Astrocyte of the cerebellum (primary cell): ENCODE measurements at regions not wholly inside any gene's neighbourhood (a gene's known extent, or its start where the extent isn't known, plus 50 kb on each side); places are given as distances from the start of the nearest gene placed in this dataset.

Experiments used
- DNase-seq: peaks from one replicate; pipeline ENCODE4 v3.0.0-alpha.2; 2011; ENCODE audit warnings: low read depth
- H3K4me3 ChIP-seq: 2 replicates; pipeline ENCODE4 v1.5.1; 2011; ENCODE audit warnings: mild to moderate bottlenecking, low read depth, low read length, moderate library complexity
- in situ Hi-C: cut with HindIII; loops from 2 replicates; pipeline ENCODE4 v1.10.0; 2017; ENCODE audit warnings: low sequenced_read_pairs
- TF ChIP-seq, protein P1 (sequence below): IDR thresholded peaks from 2 replicates; pipeline ENCODE4 v1.5.1; 2012; ENCODE audit warnings: low read length, low read depth, moderate library complexity, mild to moderate bottlenecking; ENCODE audit errors: missing control alignments

DNA sequence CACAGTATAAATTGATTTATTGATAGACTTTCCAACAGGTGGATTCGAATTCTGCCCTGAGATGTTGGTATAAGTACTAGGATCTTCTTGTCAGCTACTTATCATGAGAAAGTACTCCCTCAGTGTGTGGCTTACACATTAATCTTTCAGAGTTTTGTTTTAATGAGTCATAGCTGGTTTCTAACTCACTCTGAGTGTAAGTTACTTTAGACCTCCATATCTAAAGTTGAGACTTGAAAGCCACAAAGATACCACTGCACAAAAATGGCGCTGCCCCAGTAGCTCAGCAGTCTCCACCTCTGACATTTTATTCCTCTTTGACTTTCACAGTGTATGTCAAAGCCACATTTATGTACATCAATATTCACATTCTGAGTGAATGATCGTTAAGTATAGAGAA is 318.5 kb downstream of the ARAP2 start:
- TF ChIP-seq, protein P1, sequence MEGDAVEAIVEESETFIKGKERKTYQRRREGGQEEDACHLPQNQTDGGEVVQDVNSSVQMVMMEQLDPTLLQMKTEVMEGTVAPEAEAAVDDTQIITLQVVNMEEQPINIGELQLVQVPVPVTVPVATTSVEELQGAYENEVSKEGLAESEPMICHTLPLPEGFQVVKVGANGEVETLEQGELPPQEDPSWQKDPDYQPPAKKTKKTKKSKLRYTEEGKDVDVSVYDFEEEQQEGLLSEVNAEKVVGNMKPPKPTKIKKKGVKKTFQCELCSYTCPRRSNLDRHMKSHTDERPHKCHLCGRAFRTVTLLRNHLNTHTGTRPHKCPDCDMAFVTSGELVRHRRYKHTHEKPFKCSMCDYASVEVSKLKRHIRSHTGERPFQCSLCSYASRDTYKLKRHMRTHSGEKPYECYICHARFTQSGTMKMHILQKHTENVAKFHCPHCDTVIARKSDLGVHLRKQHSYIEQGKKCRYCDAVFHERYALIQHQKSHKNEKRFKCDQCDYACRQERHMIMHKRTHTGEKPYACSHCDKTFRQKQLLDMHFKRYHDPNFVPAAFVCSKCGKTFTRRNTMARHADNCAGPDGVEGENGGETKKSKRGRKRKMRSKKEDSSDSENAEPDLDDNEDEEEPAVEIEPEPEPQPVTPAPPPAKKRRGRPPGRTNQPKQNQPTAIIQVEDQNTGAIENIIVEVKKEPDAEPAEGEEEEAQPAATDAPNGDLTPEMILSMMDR, result no peak
- no peak for DNase-seq
- H3K4me3 ChIP-seq, result no peak overlapping the region
- in situ Hi-C loops, result no loop called here

DNA sequence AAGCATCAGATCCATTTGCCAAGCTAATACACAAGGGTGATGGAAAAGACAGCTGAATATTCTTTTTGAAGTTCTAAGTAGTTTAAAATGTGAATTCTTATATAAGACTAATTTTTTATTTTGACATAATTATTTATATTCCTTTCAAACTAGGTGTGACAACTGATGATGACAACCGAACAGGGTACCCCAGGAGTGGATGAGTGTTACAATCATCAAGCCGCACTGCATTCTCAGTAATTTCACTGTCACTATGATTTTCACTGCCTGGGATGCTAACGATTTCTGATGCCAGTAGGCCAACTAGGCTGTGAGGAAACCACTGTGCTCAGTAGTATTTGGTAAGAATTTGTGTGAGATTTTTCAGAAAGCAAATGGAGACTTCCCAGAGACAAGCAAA is 317.5 kb downstream of the ARAP2 start:
- in situ Hi-C loops, result no loop called here
- no peak overlapping the region for H3K4me3 ChIP-seq
- DNase-seq, result no peak
- TF ChIP-seq, protein P1, result no peak

DNA sequence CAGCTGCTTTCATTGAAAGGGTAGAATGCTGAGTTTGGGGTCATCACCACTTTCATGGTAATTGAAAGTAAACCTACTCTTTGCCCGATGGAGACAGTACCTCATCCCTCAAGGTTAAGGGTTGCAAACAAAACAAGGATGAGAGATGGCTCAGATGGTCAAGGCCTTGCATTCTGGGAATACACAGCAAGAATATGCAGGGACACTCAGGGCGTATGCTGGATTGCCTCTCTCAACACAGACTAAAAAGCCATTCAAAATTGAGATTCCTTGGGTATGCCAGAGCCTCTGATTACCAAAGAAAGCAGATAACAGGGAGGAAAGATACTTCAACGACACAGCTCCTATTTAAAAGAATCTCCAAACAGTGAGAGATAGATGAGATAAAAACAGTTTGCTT is 310.4 kb downstream of the ARAP2 start:
- DNase-seq, result no peak
- TF ChIP-seq, protein P1, result no peak
- no peak overlapping the region for H3K4me3 ChIP-seq
- in situ Hi-C loops, result no loop called here

DNA sequence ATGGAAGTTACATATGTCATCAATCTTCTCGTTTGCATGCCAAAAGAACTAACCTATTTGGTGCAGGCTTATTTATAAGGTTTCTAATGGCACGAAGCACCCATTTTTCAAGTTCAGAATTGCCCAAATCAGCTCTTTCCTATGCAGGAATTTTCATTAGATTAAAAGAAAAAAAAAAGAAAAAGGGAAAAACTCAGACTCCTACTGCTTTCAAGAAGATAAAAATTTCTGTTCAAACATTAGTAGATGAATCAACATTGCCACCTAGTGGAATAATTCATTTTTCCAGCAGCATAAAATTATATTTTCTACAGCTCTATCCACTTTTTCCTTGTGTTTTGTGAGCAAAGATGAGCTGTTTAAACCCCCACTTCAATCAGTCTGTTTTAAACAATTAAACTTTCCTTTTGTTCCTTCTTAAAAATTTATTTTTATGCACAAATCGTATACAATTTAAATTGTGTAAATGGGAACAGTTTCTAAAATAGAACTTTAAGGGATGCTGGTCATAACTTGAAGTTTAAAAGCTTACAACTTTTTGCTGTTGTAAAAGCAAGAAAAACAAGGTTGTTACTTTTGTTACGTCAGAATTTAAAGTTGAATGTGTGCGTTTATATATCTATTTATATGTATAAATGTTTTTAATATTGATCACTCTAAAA is 309.9 kb downstream of the ARAP2 start:
- DNase-seq, result peak; percentile 34
- in situ Hi-C loops, result no loop called here
- no peak overlapping the region for H3K4me3 ChIP-seq
- TF ChIP-seq, protein P1, result peak; percentile 11

DNA sequence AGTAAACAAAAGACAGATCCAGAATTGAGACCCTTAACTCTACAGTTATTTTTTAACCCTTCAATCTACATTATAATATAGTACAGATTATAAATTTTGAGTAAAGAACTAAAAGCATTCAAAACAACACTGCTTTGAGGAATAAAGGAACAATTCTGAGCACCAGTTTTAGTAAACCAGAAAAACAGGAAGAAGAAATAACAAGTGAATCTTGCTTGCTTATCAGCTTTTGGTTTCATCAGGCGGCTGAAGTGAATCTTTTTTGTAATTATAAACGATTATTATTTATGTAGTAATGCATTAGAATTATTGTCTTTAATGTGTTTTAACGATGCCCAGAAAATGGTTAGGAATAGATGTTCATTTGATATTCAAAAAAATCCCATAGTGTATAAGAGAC is 305.4 kb downstream of the ARAP2 start:
- no peak for DNase-seq
- TF ChIP-seq, protein P1, result no peak
- H3K4me3 ChIP-seq, result no peak overlapping the region
- in situ Hi-C loops, result no loop called here

DNA sequence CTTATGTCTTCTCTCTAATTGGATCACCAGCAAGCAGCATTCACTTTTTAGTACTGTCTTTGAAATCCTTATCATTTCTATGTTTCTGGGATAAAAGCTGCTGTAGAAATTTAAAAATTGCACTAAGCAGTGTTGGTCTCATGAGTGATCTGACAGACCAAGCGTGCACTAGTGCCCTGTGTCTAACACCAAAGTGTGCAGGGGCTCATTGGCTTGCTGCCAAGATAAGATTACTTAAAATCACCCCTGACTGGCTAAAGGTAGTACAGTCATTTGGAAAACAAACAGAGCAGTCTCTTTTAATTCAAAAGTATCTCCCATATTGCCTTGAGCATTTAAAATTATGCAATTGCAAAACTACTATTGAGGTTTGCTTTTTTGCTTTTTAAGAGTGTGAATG is 304.6 kb downstream of the ARAP2 start:
- no peak overlapping the region for H3K4me3 ChIP-seq
- TF ChIP-seq, protein P1, result no peak
- in situ Hi-C loops, result no loop called here
- DNase-seq, result no peak
